CD14-positive monocyte (primary cell): ENCODE measurements at regions not wholly inside any gene's neighbourhood (a gene's known extent, or its start where the extent isn't known, plus 50 kb on each side); places are given as distances from the start of the nearest gene placed in this dataset.

Experiments used
- DNase-seq, 3 donors: peaks; one replicate each; pipeline ENCODE4 v3.0.0-alpha.2; 2011 to 2022
- H2AFZ ChIP-seq: 2 replicates; pipeline ENCODE4 v1.6.0; 2012; ENCODE audit warnings: mild to moderate bottlenecking, low read depth, low read length, inconsistent platforms; ENCODE audit not compliant: insufficient read depth, poor library complexity, severe bottlenecking
- H3K27ac ChIP-seq, 2 donors: 1 replicate in 1 of 2; 2 replicates in 1 of 2; pipeline ENCODE4 v1.5.1; 2012 to 2013; ENCODE audit warnings: low read length in 2 of 2, control low read depth in 1 of 2, inconsistent platforms in 1 of 2, low read depth in 1 of 2, mild to moderate bottlenecking in 1 of 2
- H3K27me3 ChIP-seq, 2 donors: one replicate each; pipeline versions ENCODE4 v1.6.0 to v1.6.1; 2011 to 2013; ENCODE audit warnings: low read length in 2 of 2; ENCODE audit not compliant: control insufficient read depth in 2 of 2, insufficient read depth in 2 of 2
- H3K36me3 ChIP-seq, 2 donors: replicated peaks in 1 of 2; 1 replicate in 1 of 2; 2 replicates in 1 of 2; pipeline versions ENCODE4 v1.5.1 to v1.6.1; 2012 to 2013; ENCODE audit warnings: low read length in 2 of 2, control low read depth in 1 of 2, inconsistent platforms in 1 of 2, mild to moderate bottlenecking in 1 of 2; ENCODE audit not compliant: insufficient read depth in 2 of 2, control insufficient read depth in 1 of 2
- H3K4me1 ChIP-seq, 2 donors: 1 replicate in 1 of 2; 2 replicates in 1 of 2; pipeline versions ENCODE4 v1.5.1 to v1.6.1; 2012 to 2013; ENCODE audit warnings: low read length in 2 of 2, control low read depth in 1 of 2, inconsistent platforms in 1 of 2, mild to moderate bottlenecking in 1 of 2, moderate library complexity in 1 of 2; ENCODE audit not compliant: insufficient read depth in 2 of 2, control insufficient read depth in 1 of 2
- H3K4me2 ChIP-seq: replicated peaks from 2 replicates; pipeline ENCODE3; 2012; ENCODE audit warnings: low read length, moderate library complexity, mild to moderate bottlenecking; ENCODE audit not compliant: poor library complexity, severe bottlenecking; ENCODE audit errors: extremely low read depth
- H3K4me3 ChIP-seq, 3 experiments: fragments of 200-600 bp in 1 of 3; sonication (generic) in 1 of 3; replicated peaks in 1 of 3; 1 replicate in 2 of 3; 2 replicates in 1 of 3; pipeline ENCODE4 v1.5.1; 2011 to 2013; ENCODE audit warnings: low read length in 3 of 3, mild to moderate bottlenecking in 3 of 3, control low read depth in 2 of 3, low read depth in 2 of 3, inconsistent platforms in 1 of 3, moderate library complexity in 1 of 3
- H3K79me2 ChIP-seq: 2 replicates; pipeline ENCODE4 v1.6.0; 2012; ENCODE audit warnings: mild to moderate bottlenecking, control low read depth, inconsistent platforms, low read length, moderate library complexity; ENCODE audit not compliant: insufficient read depth
- H3K9ac ChIP-seq: 2 replicates; pipeline ENCODE4 v1.6.0; 2017; ENCODE audit warnings: low read length, mild to moderate bottlenecking; ENCODE audit not compliant: insufficient read depth, poor library complexity, severe bottlenecking
- H3K9me3 ChIP-seq, 2 donors: replicated peaks in 1 of 2; 1 replicate in 1 of 2; 2 replicates in 1 of 2; pipeline versions ENCODE4 v1.5.1 to v1.6.1; 2012 to 2013; ENCODE audit warnings: low read length in 2 of 2, control low read depth in 1 of 2; ENCODE audit not compliant: control insufficient read depth in 1 of 2, insufficient read depth in 1 of 2
- H4K20me1 ChIP-seq: 2 replicates; pipeline ENCODE4 v1.6.0; 2012; ENCODE audit warnings: mild to moderate bottlenecking, low read length, control low read depth, moderate library complexity; ENCODE audit not compliant: insufficient read depth
- H3K27ac Mint-ChIP-seq, 7 donors: one replicate each; pipeline ENCODE4 v1.8.0; 2020; ENCODE audit warnings: mild to moderate bottlenecking in 7 of 7, mixed read lengths in 7 of 7, moderate library complexity in 6 of 7, inconsistent platforms in 2 of 7
- H3K27me3 Mint-ChIP-seq, 3 donors: one replicate each; pipeline ENCODE4 v1.8.0; 2021 to 2022; ENCODE audit warnings: low read depth in 3 of 3, mild to moderate bottlenecking in 3 of 3, mixed read lengths in 3 of 3, moderate library complexity in 3 of 3, inconsistent platforms in 1 of 3
- H3K36me3 Mint-ChIP-seq, 2 donors: one replicate each; pipeline ENCODE4 v1.8.0; 2020; ENCODE audit warnings: mixed read lengths in 2 of 2, inconsistent platforms in 1 of 2, mild to moderate bottlenecking in 1 of 2
- H3K4me1 Mint-ChIP-seq: one replicate; pipeline ENCODE4 v1.8.0; 2020; ENCODE audit warnings: mild to moderate bottlenecking, mixed read lengths
- H3K4me3 Mint-ChIP-seq, 2 donors: one replicate each; pipeline ENCODE4 v1.8.0; 2020; ENCODE audit warnings: mild to moderate bottlenecking in 2 of 2, mixed read lengths in 2 of 2, moderate library complexity in 1 of 2
- H3K9me3 Mint-ChIP-seq, 7 donors: one replicate each; pipeline ENCODE4 v1.8.0; 2020 to 2022; ENCODE audit warnings: mixed read lengths in 7 of 7, mild to moderate bottlenecking in 6 of 7, moderate library complexity in 6 of 7, inconsistent platforms in 2 of 7
- WGBS: methylation state at CpG from one replicate; pipeline ENCODE4 v1.1.5; 2013; ENCODE audit warnings: missing lambda C conversion rate; ENCODE audit not compliant: insufficient coverage; 5-methylcytosine and 5-hydroxymethylcytosine counted together
- intact Hi-C, 2 donors: fragments of 100-400 bp; cut with micrococcal nuclease; formaldehyde crosslinking; loops; one replicate each; pipeline versions ENCODE4 v1.15.0 to v1.15.1; 2023
- TF ChIP-seq, protein P1 (sequence below): fragments of 200-600 bp; IDR thresholded peaks from one replicate; pipeline ENCODE4 v1.8.0; 2022; ENCODE audit warnings: antibody characterized with exemption, mild to moderate bottlenecking

DNA sequence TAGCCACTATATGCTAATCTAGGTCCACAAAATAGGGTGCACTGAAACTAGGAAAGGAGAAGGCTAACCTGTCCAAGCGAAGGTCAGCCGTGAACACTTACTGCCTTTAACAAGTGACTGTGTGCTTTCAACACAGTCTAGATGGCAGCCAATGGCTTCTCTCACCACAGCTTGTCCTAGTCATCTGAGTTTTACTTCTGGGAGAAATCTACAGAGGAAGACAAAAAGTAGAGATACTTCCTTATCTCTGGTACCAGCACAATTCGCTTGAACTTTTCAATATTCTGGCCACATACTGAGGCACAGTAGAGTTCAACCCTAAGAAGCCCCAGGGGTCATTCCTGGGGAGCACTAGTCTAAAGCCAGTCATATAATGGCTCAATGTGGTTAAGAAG, 176.9 kb downstream of the BTG1 start:
- Histone ChIP-seq H3K79me2 (no peaks in the 10 kb centered on the region), H3K9ac (no peak overlapping the region), H3K27me3 (no peaks in the 10 kb centered on the region), H2AFZ (no peak overlapping the region), H3K36me3 (no peaks in the 10 kb centered on the region), H3K9me3 (peaks cover 0 to 7% of the 10 kb centered on the region in 2 donors), H4K20me1 (no peaks in the 10 kb centered on the region), H3K27ac (no peak overlapping the region), H3K4me1 (no peaks in the 10 kb centered on the region), H3K4me3 (no peak overlapping the region), H3K4me2 (no peak overlapping the region)
- TF ChIP-seq, protein P1, sequence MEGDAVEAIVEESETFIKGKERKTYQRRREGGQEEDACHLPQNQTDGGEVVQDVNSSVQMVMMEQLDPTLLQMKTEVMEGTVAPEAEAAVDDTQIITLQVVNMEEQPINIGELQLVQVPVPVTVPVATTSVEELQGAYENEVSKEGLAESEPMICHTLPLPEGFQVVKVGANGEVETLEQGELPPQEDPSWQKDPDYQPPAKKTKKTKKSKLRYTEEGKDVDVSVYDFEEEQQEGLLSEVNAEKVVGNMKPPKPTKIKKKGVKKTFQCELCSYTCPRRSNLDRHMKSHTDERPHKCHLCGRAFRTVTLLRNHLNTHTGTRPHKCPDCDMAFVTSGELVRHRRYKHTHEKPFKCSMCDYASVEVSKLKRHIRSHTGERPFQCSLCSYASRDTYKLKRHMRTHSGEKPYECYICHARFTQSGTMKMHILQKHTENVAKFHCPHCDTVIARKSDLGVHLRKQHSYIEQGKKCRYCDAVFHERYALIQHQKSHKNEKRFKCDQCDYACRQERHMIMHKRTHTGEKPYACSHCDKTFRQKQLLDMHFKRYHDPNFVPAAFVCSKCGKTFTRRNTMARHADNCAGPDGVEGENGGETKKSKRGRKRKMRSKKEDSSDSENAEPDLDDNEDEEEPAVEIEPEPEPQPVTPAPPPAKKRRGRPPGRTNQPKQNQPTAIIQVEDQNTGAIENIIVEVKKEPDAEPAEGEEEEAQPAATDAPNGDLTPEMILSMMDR = no peak
- H3K27ac Mint-ChIP-seq = no peak overlapping the region
- WGBS = no CpG with 5 or more reads among the region's 3 CpGs
- no peaks in the 10 kb centered on the region for H3K4me1 Mint-ChIP-seq
- no peak overlapping the region for H3K4me3 Mint-ChIP-seq
- peaks cover 0 to 8% (median 5%) of the 10 kb centered on the region in 7 donors for H3K9me3 Mint-ChIP-seq
- peaks cover 0 to 5% (median 2%) of the 10 kb centered on the region in 3 donors for H3K27me3 Mint-ChIP-seq
- intact Hi-C loops = no loop called here
- no peak for DNase-seq
- H3K36me3 Mint-ChIP-seq = no peaks in the 10 kb centered on the region

DNA sequence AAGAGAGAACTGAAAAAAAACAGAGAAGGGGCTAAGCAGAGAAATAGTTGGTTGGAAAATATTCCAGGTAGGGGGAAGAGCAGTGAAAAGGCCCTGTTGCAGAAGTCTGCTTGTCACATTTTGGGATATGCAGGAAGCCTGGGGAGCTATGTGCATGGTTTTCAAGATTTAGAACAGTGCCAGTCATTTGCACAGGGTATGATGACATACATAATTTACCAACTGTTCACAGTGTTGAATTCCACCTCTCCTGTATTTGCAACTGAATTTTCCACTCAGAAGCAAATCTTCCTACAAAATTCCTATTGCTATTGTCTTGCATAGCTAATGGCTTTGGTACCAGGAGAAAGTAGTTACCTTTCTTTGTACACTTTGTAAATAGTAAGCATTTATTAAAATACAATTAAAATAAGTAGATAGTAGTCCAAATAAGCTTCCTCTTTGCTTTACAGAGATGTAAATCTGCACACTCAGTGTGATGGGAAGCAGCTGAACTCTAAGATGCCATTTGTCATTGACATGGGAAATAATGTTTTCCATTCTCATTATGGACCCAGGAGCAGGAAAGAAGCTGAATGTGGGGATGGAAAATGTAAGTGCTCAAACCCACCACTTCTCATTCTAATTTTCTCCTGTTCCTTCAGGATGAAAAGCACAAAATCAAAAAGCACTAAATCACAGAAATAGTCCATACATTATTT, 177.4 kb downstream of the BTG1 start:
- H3K9me3 ChIP-seq = peaks cover 0 to 7% of the 10 kb centered on the region in 2 donors
- H3K79me2 ChIP-seq = no peaks in the 10 kb centered on the region
- H2AFZ ChIP-seq = no peak overlapping the region

More for the DNA sequence above, 177.4 kb downstream of the BTG1 start:
- H3K9me3 Mint-ChIP-seq = peaks cover 1 to 11% (median 5%) of the 10 kb centered on the region in 7 donors
- H3K36me3 Mint-ChIP-seq = no peaks in the 10 kb centered on the region
- TF ChIP-seq, protein P1 = no peak
- DNase-seq = no peak
- no peaks in the 10 kb centered on the region for H3K4me1 ChIP-seq
- no peaks in the 10 kb centered on the region for H3K27me3 ChIP-seq
- H3K27me3 Mint-ChIP-seq = peaks cover 0 to 5% (median 2%) of the 10 kb centered on the region in 3 donors
- intact Hi-C loops = no loop called here
- H3K4me1 Mint-ChIP-seq = no peaks in the 10 kb centered on the region
- no peak overlapping the region for H3K27ac Mint-ChIP-seq
- no peaks in the 10 kb centered on the region for H3K36me3 ChIP-seq
- H3K4me3 Mint-ChIP-seq = no peak overlapping the region
- no peak overlapping the region for H3K4me2 ChIP-seq
- H3K4me3 ChIP-seq = no peak overlapping the region
- H3K9ac ChIP-seq = no peak overlapping the region
- no peak overlapping the region for H3K27ac ChIP-seq
- no peaks in the 10 kb centered on the region for H4K20me1 ChIP-seq
